GM18858 (cell line): ENCODE measurements at regions not wholly inside any gene's neighbourhood (a gene's known extent, or its start where the extent isn't known, plus 50 kb on each side); places are given as distances from the start of the nearest gene placed in this dataset.

Source experiments
- ATAC-seq: cut with Tn5 transposase; IDR thresholded peaks from one replicate; pipeline ENCODE4 v1.9.1; 2021; ENCODE audit not compliant: unreplicated experiment

- no peak for ATAC-seq
Observed at GRCh38 chr6:21648475-21649050, 55.0 kb downstream of the SOX4 start.

- ATAC-seq = no peak
Observed at GRCh38 chr6:21653323-21653722, 59.8 kb downstream of the SOX4 start.

DNA sequence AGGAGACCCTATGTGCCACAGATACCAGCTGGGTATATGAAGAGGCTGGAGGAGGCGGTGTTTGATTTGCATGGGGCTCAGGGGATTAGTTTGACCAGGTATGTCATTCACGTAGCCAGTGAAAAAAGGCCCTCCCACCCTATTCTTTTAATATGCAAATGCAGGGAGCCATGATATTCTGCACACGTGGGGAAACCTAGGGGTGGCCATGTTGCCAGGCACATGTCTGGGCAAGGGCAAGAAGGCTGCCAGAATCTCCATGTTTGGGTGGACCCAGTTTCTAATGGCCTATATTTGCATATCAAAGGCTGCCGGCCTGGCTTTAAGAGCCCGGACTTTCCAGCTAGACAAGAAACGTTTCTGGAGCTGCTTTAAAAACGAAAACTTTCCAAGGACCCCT, 60.4 kb downstream of the SOX4 start:
- no peak for ATAC-seq

DNA sequence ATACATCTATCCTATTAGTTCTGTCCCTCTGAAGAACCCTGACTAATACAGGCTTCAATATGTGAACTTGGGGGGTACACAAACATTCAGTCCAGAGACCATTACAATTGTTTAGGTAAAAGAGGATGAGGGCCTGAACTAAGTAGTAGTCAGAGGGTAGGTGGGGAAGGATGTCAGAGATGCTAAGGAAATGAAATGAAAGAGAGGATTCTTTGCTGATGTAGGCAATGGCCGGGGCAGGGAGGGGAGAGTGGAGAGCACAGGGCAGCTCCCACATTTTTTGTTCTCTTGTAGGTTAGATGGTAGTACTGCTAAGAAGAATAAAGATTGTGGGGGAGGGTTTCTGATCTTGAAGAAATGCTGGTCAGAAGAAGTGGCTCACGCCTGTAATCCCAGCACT, 60.8 kb downstream of the SOX4 start:
- no peak for ATAC-seq

GRCh38 chr6:21663966-21664313, 70.4 kb downstream of the SOX4 start:
- no peak for ATAC-seq

GRCh38 chr6:21664314-21665109, 71.0 kb downstream of the SOX4 start:
- no peak for ATAC-seq

- no peak for ATAC-seq
Observed at GRCh38 chr6:21665110-21665391, 71.5 kb downstream of the SOX4 start.

- ATAC-seq = no peak
Observed at GRCh38 chr6:21665392-21666200, 72.0 kb downstream of the SOX4 start.

- ATAC-seq = no peak
Observed at GRCh38 chr6:21666201-21666691, 72.7 kb downstream of the SOX4 start.

GRCh38 chr6:21666853-21667681, 73.5 kb downstream of the SOX4 start:
- ATAC-seq = no peak

- ATAC-seq = no peak
Observed at GRCh38 chr6:21668795-21669194, 75.2 kb downstream of the SOX4 start.

DNA sequence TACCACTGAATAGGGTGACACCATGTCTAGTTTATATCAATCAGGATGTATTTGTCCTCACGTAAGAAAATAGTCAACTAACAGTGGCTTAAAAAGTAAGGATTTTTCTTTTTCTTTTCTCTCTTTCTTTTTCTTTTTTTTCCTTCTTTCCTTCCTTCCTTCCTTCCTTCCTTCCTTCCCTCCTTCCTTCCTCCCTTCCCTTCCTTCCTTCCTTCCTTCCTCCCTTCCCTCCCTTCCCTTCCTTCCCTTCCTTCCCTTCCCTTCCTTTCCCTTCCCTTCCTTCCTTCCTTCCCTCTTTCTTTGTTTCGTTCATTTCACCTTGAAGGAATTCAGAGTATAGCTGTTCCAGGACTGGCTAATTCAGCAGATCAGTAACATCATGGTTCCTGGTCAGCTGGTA, 83.2 kb downstream of the SOX4 start:
- ATAC-seq = no peak

GRCh38 chr6:21678990-21679389, 85.4 kb downstream of the SOX4 start:
- ATAC-seq = no peak

DNA sequence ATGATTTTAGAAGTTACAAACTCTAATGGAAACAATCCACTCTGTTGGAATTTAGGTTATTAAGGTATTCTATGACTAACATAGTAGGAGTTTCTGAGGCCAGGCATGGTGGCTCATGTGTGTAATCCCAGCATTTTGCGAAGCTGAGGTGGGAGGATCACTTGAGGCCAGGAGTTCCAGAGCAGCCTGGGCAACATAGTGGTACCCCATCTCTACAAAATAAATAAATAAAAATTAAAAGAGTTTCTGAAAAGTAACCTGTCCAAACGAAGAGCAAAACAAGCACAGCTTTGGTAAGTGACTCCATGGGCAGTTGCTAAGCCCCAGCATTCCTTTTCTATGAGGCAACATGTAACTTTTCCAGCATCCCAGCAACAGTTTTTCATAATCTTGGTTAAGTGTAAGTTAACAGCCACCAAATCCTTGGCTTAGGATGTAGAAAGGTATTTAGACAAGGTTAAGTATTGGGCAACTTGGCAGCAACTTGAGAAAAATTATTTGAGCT, 86.3 kb downstream of the SOX4 start:
- ATAC-seq = no peak

- ATAC-seq = no peak
Observed at GRCh38 chr6:21680611-21681010, 87.1 kb downstream of the SOX4 start.

DNA sequence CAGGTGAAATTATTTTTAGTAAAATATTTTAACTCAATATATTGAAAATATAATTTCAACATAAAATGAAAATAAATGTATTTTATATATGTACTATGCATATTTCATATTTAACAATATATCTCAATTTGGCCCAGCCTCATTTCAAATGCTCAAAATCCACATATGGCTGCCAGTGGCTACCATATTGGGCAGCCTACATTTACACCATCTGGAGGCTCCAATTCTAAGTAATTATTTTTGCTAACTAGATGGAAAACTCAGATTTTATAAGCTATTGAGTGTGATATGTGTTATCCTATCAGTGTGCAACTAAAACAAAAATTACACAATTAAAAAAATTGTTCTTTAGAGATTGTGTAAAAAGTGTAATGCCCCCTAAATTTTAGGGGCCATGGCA, 96.9 kb downstream of the SOX4 start:
- no peak for ATAC-seq

GRCh38 chr6:21691685-21692346, 98.3 kb downstream of the SOX4 start:
- no peak for ATAC-seq

DNA sequence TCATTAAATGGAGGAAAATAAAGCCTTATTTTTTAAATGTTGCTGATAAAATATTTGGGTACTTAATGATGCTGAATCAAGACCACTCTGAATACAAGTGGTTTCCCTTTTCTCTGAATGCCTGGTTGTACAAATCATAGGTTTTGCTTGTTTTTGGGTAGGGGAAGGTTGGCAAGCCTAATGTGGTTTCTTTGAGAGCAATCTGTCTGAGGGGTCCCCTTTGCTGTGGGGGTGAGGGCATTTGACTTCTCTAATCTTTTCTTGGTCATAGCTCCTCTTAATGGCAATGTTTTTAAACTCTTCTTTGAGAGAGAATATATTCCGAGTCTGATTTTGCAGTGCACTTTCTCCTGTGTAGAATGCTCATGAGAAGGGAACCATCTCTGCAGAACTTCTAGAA, 99.2 kb downstream of the SOX4 start:
- ATAC-seq = no peak

DNA sequence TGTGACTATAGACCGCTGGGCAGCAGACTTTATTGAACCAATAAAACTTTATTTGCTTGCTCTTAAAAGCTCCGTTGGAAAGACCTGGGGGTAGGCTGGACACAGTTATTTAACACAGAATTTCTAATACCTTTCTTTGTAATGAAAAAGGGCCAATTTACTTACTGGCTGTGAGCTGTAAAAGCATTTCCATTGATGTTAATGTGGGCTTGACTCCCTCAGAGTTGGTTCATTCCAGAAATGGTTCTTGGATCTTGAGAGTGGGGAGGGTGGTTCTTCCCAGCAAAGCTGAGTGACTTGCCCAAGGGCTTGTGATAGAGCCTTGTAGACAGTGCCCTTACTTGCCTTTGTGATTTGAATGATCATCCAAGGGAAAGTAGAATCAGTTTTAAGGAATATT, 100.6 kb downstream of the SOX4 start:
- ATAC-seq = no peak

DNA sequence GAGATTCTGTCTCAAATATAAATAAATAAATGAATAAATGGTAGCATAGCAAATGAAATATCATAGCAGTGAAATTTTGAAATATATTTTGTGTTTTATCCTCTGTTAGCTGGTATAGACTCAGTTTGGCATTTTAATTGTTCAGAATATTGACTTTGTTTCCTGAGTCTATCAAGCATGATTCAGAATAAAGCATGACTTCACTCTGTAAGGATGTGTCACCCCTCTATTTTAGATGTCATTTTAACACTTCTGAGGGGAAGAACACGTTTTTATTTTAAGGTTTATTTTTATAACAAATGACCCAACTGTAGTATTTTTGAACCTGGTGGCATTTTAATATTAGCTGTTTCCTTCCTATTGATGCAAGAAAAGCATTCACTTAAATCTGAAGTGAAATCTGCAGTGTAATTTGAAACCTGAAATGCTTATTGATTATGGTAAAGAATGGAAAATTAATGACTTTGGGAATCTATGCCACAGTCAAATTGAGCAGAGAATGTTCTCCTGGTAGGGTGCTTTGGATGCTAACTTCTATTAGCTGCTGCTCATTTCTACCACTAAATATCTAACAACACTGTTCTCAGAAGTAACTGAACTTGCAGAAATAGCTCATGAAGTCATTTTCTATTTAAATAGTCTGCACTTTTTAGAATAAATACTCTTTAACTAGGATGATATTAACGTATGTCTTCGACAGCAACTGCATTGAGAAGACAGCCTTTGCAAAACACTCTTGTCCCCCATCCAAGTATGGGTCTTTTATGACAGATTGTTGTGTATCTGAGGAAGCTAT, 114.2 kb downstream of the SOX4 start:
- ATAC-seq = no peak
